ENCODE measurements at regions not wholly inside any gene's neighbourhood (a gene's known extent, or its start where the extent isn't known, plus 50 kb on each side); places are given as distances from the start of the nearest gene placed in this dataset.

- TF ChIP-seq GATA3 (IDR thresholded peaks at IDR 0.05; ENCODE audit: low read depth, low read length) (no peak), GATA2 (IDR thresholded peaks at IDR 0.05; ENCODE audit: low read depth, low read length) (no peak)
These were observed 147.2 kb downstream of the SEC61B start for GRCh38 chr9:99369327-99369722.
